OCI-LY1 (cell line): ENCODE measurements at regions not wholly inside any gene's neighbourhood (a gene's known extent, or its start where the extent isn't known, plus 50 kb on each side); places are given as distances from the start of the nearest gene placed in this dataset.
"Not testable (repeated sequence)": the region's sequence is repeated elsewhere in the genome, so short reads cannot be mapped to it uniquely, and the experiment has no call there.

Experiments used
- H2AFZ ChIP-seq: fragments of 200-600 bp; sonication (generic), shearing (Covaris generic); 2 replicates; pipeline ENCODE4 v1.6.0; 2014; ENCODE audit warnings: antibody characterized with exemption, mild to moderate bottlenecking, low read length
- H3F3A ChIP-seq: fragments of 200-600 bp; sonication (generic), shearing (Covaris generic); 2 replicates; pipeline ENCODE4 v1.6.0; 2014; ENCODE audit warnings: mild to moderate bottlenecking, antibody characterized with exemption, low read length, moderate library complexity; ENCODE audit not compliant: insufficient read depth
- H3K27ac ChIP-seq: fragments of 200-600 bp; sonication (generic); 2 replicates; pipeline ENCODE4 v1.5.1; 2014; ENCODE audit warnings: low read length, mixed run types, mild to moderate bottlenecking, low read depth; ENCODE audit not compliant: poor library complexity, severe bottlenecking
- H3K27me3 ChIP-seq: fragments of 200-600 bp; sonication (generic); 2 replicates; pipeline ENCODE4 v1.6.0; 2014; ENCODE audit warnings: antibody characterized with exemption, mild to moderate bottlenecking, low read length, moderate library complexity; ENCODE audit not compliant: insufficient read depth
- H3K36me3 ChIP-seq: fragments of 200-600 bp; sonication (generic); 2 replicates; pipeline ENCODE4 v1.6.1; 2014; ENCODE audit warnings: mild to moderate bottlenecking, antibody characterized with exemption, low read length, moderate library complexity, mixed read lengths; ENCODE audit not compliant: insufficient read depth
- H3K4me1 ChIP-seq: fragments of 200-600 bp; sonication (generic); 2 replicates; pipeline ENCODE4 v1.5.1; 2014; ENCODE audit warnings: mild to moderate bottlenecking, low read length, moderate library complexity; ENCODE audit not compliant: insufficient read depth, severe bottlenecking
- H3K4me2 ChIP-seq: fragments of 200-600 bp; sonication (generic), shearing (Covaris generic); 2 replicates; pipeline ENCODE4 v1.6.1; 2014; ENCODE audit warnings: low read length
- H3K4me3 ChIP-seq: fragments of 200-600 bp; sonication (generic); 2 replicates; pipeline ENCODE4 v1.5.1; 2014; ENCODE audit warnings: low read length, low read depth, mild to moderate bottlenecking, mixed read lengths; ENCODE audit not compliant: poor library complexity, severe bottlenecking
- H3K79me2 ChIP-seq: fragments of 200-600 bp; shearing (Covaris generic); 2 replicates; pipeline ENCODE4 v1.6.1; 2016; ENCODE audit warnings: mixed run types, low read length, mixed read lengths; ENCODE audit not compliant: insufficient read depth
- H3K9ac ChIP-seq: fragments of 200-600 bp; sonication (generic), shearing (Covaris generic); 2 replicates; pipeline ENCODE4 v1.6.1; 2014; ENCODE audit warnings: mild to moderate bottlenecking, low read length, mixed read lengths
- H3K9me2 ChIP-seq: fragments of 200-600 bp; sonication (generic), shearing (Covaris generic); 2 replicates; pipeline ENCODE4 v1.6.1; 2014; ENCODE audit warnings: low read depth, mild to moderate bottlenecking, low read length, mixed read lengths
- H3K9me3 ChIP-seq: fragments of 200-600 bp; shearing (Covaris generic); 2 replicates; pipeline ENCODE4 v1.6.1; 2014; ENCODE audit warnings: low read length, mixed read lengths
- H4K20me1 ChIP-seq: fragments of 200-600 bp; sonication (generic), shearing (Covaris generic); 2 replicates; pipeline ENCODE4 v1.6.0; 2016; ENCODE audit warnings: mild to moderate bottlenecking, low read length; ENCODE audit not compliant: insufficient read depth
- EZH2 ChIP-seq: fragments of 200-600 bp; sonication (generic), shearing (Covaris generic); IDR thresholded peaks from 2 replicates; pipeline ENCODE4 v1.8.0; 2017; ENCODE audit warnings: borderline replicate concordance, mixed run types, mild to moderate bottlenecking, antibody characterized with exemption, low read length, moderate library complexity, mixed read lengths
- TF ChIP-seq, protein P1 (sequence below): fragments of 200-600 bp; sonication (generic), shearing (Covaris generic); IDR thresholded peaks from 2 replicates; pipeline ENCODE4 v1.5.1; 2017; ENCODE audit warnings: mild to moderate bottlenecking, antibody characterized with exemption, low read length, moderate library complexity, mixed read lengths

DNA sequence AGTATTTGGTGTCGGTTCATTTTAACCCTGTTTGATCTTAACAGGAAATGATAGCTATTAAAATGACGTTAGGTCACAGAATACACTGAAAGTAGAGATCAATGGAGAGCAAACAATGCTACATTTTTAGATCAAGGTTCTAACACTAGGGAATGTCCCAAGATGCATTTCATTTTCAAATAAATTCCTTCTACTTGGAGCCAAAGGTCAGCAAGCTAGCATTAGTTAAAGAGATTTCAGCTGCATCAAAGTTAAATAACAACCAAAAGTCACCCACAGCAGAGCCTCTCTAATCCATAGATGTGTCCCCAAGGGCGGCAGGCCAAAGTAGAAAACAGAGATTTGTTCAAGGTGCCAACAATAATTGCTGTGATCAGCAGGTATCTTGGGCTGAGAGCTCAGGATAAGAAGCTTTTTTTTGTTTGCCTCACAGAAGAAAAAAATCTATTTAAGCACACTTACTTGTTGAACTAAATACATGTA lies 1233.6 kb upstream of the TMEFF2 start:
- Histone ChIP-seq H3K27ac (no peak overlapping the region), H3K9me3 (no peaks in the 10 kb centered on the region), H3K4me1 (no peaks in the 10 kb centered on the region), H3K27me3 (no peaks in the 10 kb centered on the region), H3K79me2 (no peaks in the 10 kb centered on the region), H3K4me3 (no peak overlapping the region), H3K36me3 (no peaks in the 10 kb centered on the region), H2AFZ (no peak overlapping the region), H4K20me1 (no peaks in the 10 kb centered on the region), H3K9me2 (no peaks in the 10 kb centered on the region), H3K9ac (no peak overlapping the region), H3K4me2 (no peak overlapping the region), H3F3A (no peaks in the 10 kb centered on the region)
- no peak for TF ChIP-seq EZH2
- TF ChIP-seq, protein P1, sequence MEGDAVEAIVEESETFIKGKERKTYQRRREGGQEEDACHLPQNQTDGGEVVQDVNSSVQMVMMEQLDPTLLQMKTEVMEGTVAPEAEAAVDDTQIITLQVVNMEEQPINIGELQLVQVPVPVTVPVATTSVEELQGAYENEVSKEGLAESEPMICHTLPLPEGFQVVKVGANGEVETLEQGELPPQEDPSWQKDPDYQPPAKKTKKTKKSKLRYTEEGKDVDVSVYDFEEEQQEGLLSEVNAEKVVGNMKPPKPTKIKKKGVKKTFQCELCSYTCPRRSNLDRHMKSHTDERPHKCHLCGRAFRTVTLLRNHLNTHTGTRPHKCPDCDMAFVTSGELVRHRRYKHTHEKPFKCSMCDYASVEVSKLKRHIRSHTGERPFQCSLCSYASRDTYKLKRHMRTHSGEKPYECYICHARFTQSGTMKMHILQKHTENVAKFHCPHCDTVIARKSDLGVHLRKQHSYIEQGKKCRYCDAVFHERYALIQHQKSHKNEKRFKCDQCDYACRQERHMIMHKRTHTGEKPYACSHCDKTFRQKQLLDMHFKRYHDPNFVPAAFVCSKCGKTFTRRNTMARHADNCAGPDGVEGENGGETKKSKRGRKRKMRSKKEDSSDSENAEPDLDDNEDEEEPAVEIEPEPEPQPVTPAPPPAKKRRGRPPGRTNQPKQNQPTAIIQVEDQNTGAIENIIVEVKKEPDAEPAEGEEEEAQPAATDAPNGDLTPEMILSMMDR, result no peak

DNA sequence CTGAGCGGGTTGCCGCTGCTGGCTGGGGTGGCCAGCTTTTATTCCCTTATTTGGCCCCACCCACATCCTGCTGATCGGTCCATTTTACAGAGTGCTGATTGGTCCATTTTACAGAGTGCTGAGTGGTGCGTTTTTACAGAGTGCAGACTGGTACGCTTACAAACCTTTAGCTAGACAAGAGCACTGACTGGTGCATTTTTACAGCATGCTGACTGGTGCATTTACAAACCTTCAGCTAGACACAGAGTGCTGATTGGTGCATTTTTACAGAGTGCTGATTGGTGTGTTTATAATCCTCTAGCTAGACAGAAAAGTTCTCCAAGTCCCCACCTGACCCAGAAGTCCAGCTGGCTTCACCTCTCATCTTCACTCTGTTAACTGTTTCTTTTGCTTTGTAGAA lies 1217.6 kb upstream of the TMEFF2 start:
- H3K9me2 ChIP-seq, H3K4me2 ChIP-seq, H3F3A ChIP-seq, H3K27ac ChIP-seq, H4K20me1 ChIP-seq, H3K27me3 ChIP-seq, H3K9me3 ChIP-seq, H3K4me1 ChIP-seq, H3K4me3 ChIP-seq, H2AFZ ChIP-seq, H3K79me2 ChIP-seq, H3K36me3 ChIP-seq, H3K9ac ChIP-seq: not testable (repeated sequence)

DNA sequence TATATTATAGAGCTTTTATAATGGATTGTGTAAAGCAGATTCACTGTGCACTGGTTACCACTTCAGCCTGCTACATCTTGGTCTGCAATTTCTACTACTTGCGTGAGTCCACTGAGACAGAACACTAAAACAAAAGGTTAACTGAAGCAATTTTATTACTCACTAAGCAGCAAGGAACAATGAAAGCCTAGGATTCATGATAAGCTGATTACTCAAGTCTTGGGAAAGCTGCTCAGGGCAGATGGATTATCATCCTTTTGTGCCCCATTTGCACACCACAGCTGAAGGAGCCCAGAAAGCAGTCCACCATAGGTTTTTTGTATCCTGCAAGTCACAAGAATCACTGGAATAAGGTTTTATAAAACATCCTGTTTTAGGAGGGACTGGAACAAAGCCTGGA lies 1215.2 kb upstream of the TMEFF2 start:
- no peak overlapping the region for H3K9ac ChIP-seq
- H4K20me1 ChIP-seq, result no peaks in the 10 kb centered on the region
- no peaks in the 10 kb centered on the region for H3K9me3 ChIP-seq
- no peak overlapping the region for H3K4me2 ChIP-seq
- no peaks in the 10 kb centered on the region for H3K27me3 ChIP-seq
- H3K27ac ChIP-seq, result no peak overlapping the region
- H2AFZ ChIP-seq, result no peak overlapping the region
- no peaks in the 10 kb centered on the region for H3K79me2 ChIP-seq
- no peaks in the 10 kb centered on the region for H3K36me3 ChIP-seq
- no peaks in the 10 kb centered on the region for H3F3A ChIP-seq
- H3K4me3 ChIP-seq, result no peak overlapping the region
- H3K4me1 ChIP-seq, result no peaks in the 10 kb centered on the region
- no peak for TF ChIP-seq EZH2
- TF ChIP-seq, protein P1, result no peak
- H3K9me2 ChIP-seq, result no peaks in the 10 kb centered on the region

DNA sequence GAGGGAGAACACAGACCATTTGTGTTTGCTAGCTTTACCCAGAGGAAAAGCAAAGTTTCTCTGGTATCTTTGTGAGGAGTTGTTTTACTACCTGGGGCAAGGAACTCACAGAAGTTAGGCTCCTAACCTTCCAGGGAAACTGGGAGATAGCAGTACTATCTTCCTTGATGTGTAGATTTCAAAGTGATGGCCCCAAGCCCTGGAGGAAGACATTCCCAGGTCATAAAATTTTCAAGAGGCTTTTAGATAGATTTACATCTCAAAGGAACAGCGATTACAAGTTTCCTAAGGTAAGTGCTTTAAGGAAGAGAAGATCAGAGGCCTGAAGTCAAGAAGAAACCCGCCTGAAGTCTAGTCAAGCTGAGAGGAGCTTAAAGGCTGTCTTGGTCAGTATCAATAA lies 1187.8 kb upstream of the TMEFF2 start:
- no peak overlapping the region for H3K4me3 ChIP-seq
- no peaks in the 10 kb centered on the region for H3K27me3 ChIP-seq
- no peak overlapping the region for H3K27ac ChIP-seq
- H3K79me2 ChIP-seq, result no peaks in the 10 kb centered on the region
- H3K36me3 ChIP-seq, result no peaks in the 10 kb centered on the region
- no peaks in the 10 kb centered on the region for H3K9me3 ChIP-seq
- H3K4me1 ChIP-seq, result no peaks in the 10 kb centered on the region
- no peak overlapping the region for H3K4me2 ChIP-seq
- no peak overlapping the region for H3K9ac ChIP-seq
- H3K9me2 ChIP-seq, result no peaks in the 10 kb centered on the region; the same call in 1 of the 2 replicates
- no peaks in the 10 kb centered on the region for H4K20me1 ChIP-seq
- H3F3A ChIP-seq, result no peaks in the 10 kb centered on the region
- TF ChIP-seq, protein P1, result no peak
- TF ChIP-seq EZH2, result no peak
- no peak overlapping the region for H2AFZ ChIP-seq
